Loucy (cell line): ENCODE measurements at regions not wholly inside any gene's neighbourhood (a gene's known extent, or its start where the extent isn't known, plus 50 kb on each side); places are given as distances from the start of the nearest gene placed in this dataset.

Experiments
- EZH2phosphoT487 ChIP-seq: fragments of 200-600 bp; IDR thresholded peaks from 2 replicates; pipeline ENCODE4 v1.6.1; 2018; ENCODE audit warnings: antibody characterized with exemption, mild to moderate bottlenecking, moderate library complexity, borderline replicate concordance
- TF ChIP-seq, protein P1 (sequence below): fragments of 200-600 bp; sonication (generic); conservative IDR thresholded peaks from 2 replicates; pipeline ENCODE4 v1.5.1; 2014; ENCODE audit warnings: mild to moderate bottlenecking, antibody characterized with exemption, low read length

DNA sequence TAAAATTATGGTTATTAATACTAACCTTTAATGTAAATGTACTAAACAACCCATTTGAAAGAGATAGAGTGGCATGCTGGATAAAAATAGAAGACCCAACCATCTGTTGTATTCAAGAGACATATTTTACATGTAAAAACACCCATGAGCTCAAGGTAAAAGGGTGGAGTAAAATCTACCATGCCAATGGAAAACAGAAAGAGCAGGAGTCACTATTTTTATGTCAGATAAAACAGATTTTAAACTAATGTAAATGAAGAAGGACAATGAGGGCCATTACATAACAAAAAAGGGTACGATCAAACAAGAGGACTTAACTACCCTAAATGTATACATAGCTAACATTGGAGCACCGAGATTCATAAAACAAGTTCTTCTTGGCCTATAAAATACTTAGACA is 66.3 kb downstream of the ITM2A start:
- no peak for TF ChIP-seq EZH2phosphoT487
- TF ChIP-seq, protein P1, sequence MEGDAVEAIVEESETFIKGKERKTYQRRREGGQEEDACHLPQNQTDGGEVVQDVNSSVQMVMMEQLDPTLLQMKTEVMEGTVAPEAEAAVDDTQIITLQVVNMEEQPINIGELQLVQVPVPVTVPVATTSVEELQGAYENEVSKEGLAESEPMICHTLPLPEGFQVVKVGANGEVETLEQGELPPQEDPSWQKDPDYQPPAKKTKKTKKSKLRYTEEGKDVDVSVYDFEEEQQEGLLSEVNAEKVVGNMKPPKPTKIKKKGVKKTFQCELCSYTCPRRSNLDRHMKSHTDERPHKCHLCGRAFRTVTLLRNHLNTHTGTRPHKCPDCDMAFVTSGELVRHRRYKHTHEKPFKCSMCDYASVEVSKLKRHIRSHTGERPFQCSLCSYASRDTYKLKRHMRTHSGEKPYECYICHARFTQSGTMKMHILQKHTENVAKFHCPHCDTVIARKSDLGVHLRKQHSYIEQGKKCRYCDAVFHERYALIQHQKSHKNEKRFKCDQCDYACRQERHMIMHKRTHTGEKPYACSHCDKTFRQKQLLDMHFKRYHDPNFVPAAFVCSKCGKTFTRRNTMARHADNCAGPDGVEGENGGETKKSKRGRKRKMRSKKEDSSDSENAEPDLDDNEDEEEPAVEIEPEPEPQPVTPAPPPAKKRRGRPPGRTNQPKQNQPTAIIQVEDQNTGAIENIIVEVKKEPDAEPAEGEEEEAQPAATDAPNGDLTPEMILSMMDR: no peak
